ENCODE measurements at regions not wholly inside any gene's neighbourhood (a gene's known extent, or its start where the extent isn't known, plus 50 kb on each side); places are given as distances from the start of the nearest gene placed in this dataset.

GRCh38 chr6:11323666-11324452, 91.4 kb upstream of the NEDD9 start (continued):
- TF ChIP-seq KDM4B (CRISPR knock-in tag; IDR thresholded peaks at IDR 0.05) (peak; percentile 71; the same call in 1 of the 2 replicates), SRSF1 (optimal IDR thresholded peaks at IDR 0.05; ENCODE audit: low read depth, low read length) (no peak), ZNF547 (CRISPR knock-in tag; IDR thresholded peaks at IDR 0.05) (peak; percentile 85), TAF1 (CRISPR knock-in tag; IDR thresholded peaks at IDR 0.05) (no peak), ZNF17 (CRISPR knock-in tag; IDR thresholded peaks at IDR 0.05) (no peak), SKIL (CRISPR knock-in tag; IDR thresholded peaks at IDR 0.05; ENCODE audit: borderline replicate concordance) (0 out of 2 replicates have a peak, but pooled peaks have one; percentile 54), ZBTB44 (CRISPR knock-in tag; IDR thresholded peaks at IDR 0.05) (no peak), MAZ (IDR thresholded peaks at IDR 0.05; ENCODE audit: borderline replicate concordance, low read depth, low read length) (no peak), MAZ (CRISPR knock-in tag; IDR thresholded peaks at IDR 0.05; ENCODE audit: low read depth) (peak; percentile 72), ZFAT (CRISPR knock-in tag; conservative IDR thresholded peaks at IDR 0.05) (no peak), RNF219 (CRISPR knock-in tag; IDR thresholded peaks at IDR 0.05) (no peak), ZIK1 (CRISPR knock-in tag; IDR thresholded peaks at IDR 0.05; ENCODE audit: borderline replicate concordance, low read depth) (peak; percentile 75; the same call in 1 of the 2 replicates), ZNF501 (CRISPR knock-in tag; IDR thresholded peaks at IDR 0.05) (peak; percentile 54; the same call in 1 of the 2 replicates), NFRKB (IDR thresholded peaks at IDR 0.05) (no peak), ZNF367 (CRISPR knock-in tag; IDR thresholded peaks at IDR 0.05; ENCODE audit: borderline replicate concordance) (no peak), ZNF607 (CRISPR knock-in tag; IDR thresholded peaks at IDR 0.05; ENCODE audit: borderline replicate concordance) (peak; percentile 97), SMARCE1 (IDR thresholded peaks at IDR 0.05; ENCODE audit: borderline replicate concordance) (no peak), ZNF781 (CRISPR knock-in tag; IDR thresholded peaks at IDR 0.05; ENCODE audit: borderline replicate concordance, not compliant biosample characterization) (peak; percentile 91), TCF7L2 (IDR thresholded peaks at IDR 0.05; ENCODE audit: low read depth, low read length) (peak; percentile 38; the same call in 1 of the 2 replicates), SMARCC2 (IDR thresholded peaks at IDR 0.05) (no peak), AGO2 (optimal IDR thresholded peaks at IDR 0.05; ENCODE audit: low read depth, low read length) (no peak), ZNF383 (CRISPR knock-in tag; IDR thresholded peaks at IDR 0.05; ENCODE audit: borderline replicate concordance) (no peak)
- TF ChIP-seq, protein P1, sequence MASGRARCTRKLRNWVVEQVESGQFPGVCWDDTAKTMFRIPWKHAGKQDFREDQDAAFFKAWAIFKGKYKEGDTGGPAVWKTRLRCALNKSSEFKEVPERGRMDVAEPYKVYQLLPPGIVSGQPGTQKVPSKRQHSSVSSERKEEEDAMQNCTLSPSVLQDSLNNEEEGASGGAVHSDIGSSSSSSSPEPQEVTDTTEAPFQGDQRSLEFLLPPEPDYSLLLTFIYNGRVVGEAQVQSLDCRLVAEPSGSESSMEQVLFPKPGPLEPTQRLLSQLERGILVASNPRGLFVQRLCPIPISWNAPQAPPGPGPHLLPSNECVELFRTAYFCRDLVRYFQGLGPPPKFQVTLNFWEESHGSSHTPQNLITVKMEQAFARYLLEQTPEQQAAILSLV (CRISPR knock-in tag; IDR thresholded peaks at IDR 0.05; ENCODE audit: borderline replicate concordance): peak; percentile 63; the same call in 1 of the 2 replicates

Measured in HepG2 (cell line).